Fibroblast of peridontal ligament (primary cell): ENCODE measurements at regions not wholly inside any gene's neighbourhood (a gene's known extent, or its start where the extent isn't known, plus 50 kb on each side); places are given as distances from the start of the nearest gene placed in this dataset.
A peak's percentile ranks its signal among the peaks of the same experiment; 100 is the strongest.

Experiments used
- DNase-seq: peaks from one replicate; pipeline ENCODE4 v3.0.0-alpha.2; 2010; ENCODE audit errors: extremely low read depth

GRCh38 chr9:129383561-129384490, 205.8 kb upstream of the IER5L start:
- DNase-seq, result peak; percentile 74

- no peak for DNase-seq
Measured at GRCh38 chr9:129383019-129383560, 205.0 kb upstream of the IER5L start.

- no peak for DNase-seq
Measured at GRCh38 chr9:129382281-129383018, 204.4 kb upstream of the IER5L start.

GRCh38 chr9:129381481-129381957, 203.5 kb upstream of the IER5L start:
- no peak for DNase-seq

GRCh38 chr9:129380961-129381401, 202.9 kb upstream of the IER5L start:
- no peak for DNase-seq

- no peak for DNase-seq
Measured at GRCh38 chr9:129379886-129380285, 201.8 kb upstream of the IER5L start.

- DNase-seq, result no peak
Measured at GRCh38 chr9:129379181-129379836, 201.2 kb upstream of the IER5L start.

- DNase-seq, result no peak
Measured at GRCh38 chr9:129377931-129378661, 200.0 kb upstream of the IER5L start.

GRCh38 chr9:129377181-129377580, 199.1 kb upstream of the IER5L start:
- no peak for DNase-seq

- no peak for DNase-seq
Measured at GRCh38 chr9:129375845-129376244, 197.8 kb upstream of the IER5L start.

GRCh38 chr9:129374651-129375050, 196.6 kb upstream of the IER5L start:
- no peak for DNase-seq

GRCh38 chr9:129374231-129374630, 196.2 kb upstream of the IER5L start:
- no peak for DNase-seq

GRCh38 chr9:129373361-129373760, 195.3 kb upstream of the IER5L start:
- no peak for DNase-seq

- no peak for DNase-seq
Measured at GRCh38 chr9:129370770-129371169, 192.7 kb upstream of the IER5L start.

- no peak for DNase-seq
Measured at GRCh38 chr9:129368444-129368978, 190.4 kb upstream of the IER5L start.

- DNase-seq, result no peak
Measured at GRCh38 chr9:129367287-129367686, 189.2 kb upstream of the IER5L start.

GRCh38 chr9:129365196-129365595, 187.1 kb upstream of the IER5L start:
- no peak for DNase-seq

- DNase-seq, result no peak
Measured at GRCh38 chr9:129363216-129363873, 185.3 kb upstream of the IER5L start.

GRCh38 chr9:129362287-129363000, 184.4 kb upstream of the IER5L start:
- DNase-seq, result no peak

GRCh38 chr9:129361196-129361595, 183.1 kb upstream of the IER5L start:
- DNase-seq, result no peak
